Psoas muscle (tissue), 7 donors: ENCODE measurements at regions not wholly inside any gene's neighbourhood (a gene's known extent, or its start where the extent isn't known, plus 50 kb on each side); places are given as distances from the start of the nearest gene placed in this dataset.

Experiments used
- ATAC-seq, 4 donors: fragments of 200-7000 bp; cut with Tn5 transposase; one replicate each; pipeline ENCODE4 v1.9.1; 2020; ENCODE audit warnings: moderate library complexity in 3 of 4, mild to moderate bottlenecking in 2 of 4
- DNase-seq, 2 donors: peaks; one replicate each; pipeline ENCODE4 v3.0.0-alpha.2; 2020
- H3K27ac ChIP-seq: fragments of 200-600 bp; one replicate; pipeline ENCODE4 v1.8.0; 2022
- H3K27me3 ChIP-seq, 3 donors: fragments of 200-600 bp in 1 of 3; one replicate each; pipeline versions ENCODE4 v1.6.1 to v1.8.0; 2013 to 2022; ENCODE audit warnings: low read length in 2 of 3, mild to moderate bottlenecking in 2 of 3, moderate library complexity in 1 of 3; ENCODE audit not compliant: insufficient read depth in 3 of 3
- H3K36me3 ChIP-seq, 2 donors: fragments of 200-600 bp in 1 of 2; one replicate each; pipeline versions ENCODE4 v1.6.1 to v1.8.0; 2013 to 2022; ENCODE audit warnings: low read depth in 1 of 2, mild to moderate bottlenecking in 1 of 2, moderate library complexity in 1 of 2; ENCODE audit not compliant: insufficient read depth in 1 of 2
- H3K4me1 ChIP-seq: fragments of 200-600 bp; one replicate; pipeline ENCODE4 v1.8.0; 2022
- H3K4me3 ChIP-seq: fragments of 200-600 bp; one replicate; pipeline ENCODE4 v1.8.0; 2022; ENCODE audit warnings: mild to moderate bottlenecking
- H3K9me3 ChIP-seq: fragments of 200-600 bp; one replicate; pipeline ENCODE4 v1.8.0; 2022
- CTCF ChIP-seq: fragments of 200-600 bp; IDR thresholded peaks from one replicate; pipeline ENCODE4 v1.8.0; 2022; ENCODE audit warnings: antibody characterized with exemption
- WGBS, 3 donors: extraction: QIAGEN DNeasy Blood & Tissue Kit; methylation state at CpG; one replicate each; pipeline versions ENCODE4 v1.1.6 to v1.1.7; 2013; 5-methylcytosine and 5-hydroxymethylcytosine counted together
- intact Hi-C, 2 donors: fragments of 100-400 bp; cut with DNase I; formaldehyde crosslinking; loops; one replicate each; pipeline versions ENCODE4 v1.11.0 to v1.14.2; 2022
- donor health status: healthy with polysubstance abuse.
- donor health status: DM: no; HTN: no; CAD: no; lungs with moderate emphysema.
- donor health status: Bipolar disorder and iron deficiency.
- donor health status: healthy.
- donor health status: DM: yes; HTN: yes; CAD: no.
- donor health status: DM: no; HTN: no; CAD: no.
- donor health status: DM: yes; HTN: yes; CAD: no.

DNA sequence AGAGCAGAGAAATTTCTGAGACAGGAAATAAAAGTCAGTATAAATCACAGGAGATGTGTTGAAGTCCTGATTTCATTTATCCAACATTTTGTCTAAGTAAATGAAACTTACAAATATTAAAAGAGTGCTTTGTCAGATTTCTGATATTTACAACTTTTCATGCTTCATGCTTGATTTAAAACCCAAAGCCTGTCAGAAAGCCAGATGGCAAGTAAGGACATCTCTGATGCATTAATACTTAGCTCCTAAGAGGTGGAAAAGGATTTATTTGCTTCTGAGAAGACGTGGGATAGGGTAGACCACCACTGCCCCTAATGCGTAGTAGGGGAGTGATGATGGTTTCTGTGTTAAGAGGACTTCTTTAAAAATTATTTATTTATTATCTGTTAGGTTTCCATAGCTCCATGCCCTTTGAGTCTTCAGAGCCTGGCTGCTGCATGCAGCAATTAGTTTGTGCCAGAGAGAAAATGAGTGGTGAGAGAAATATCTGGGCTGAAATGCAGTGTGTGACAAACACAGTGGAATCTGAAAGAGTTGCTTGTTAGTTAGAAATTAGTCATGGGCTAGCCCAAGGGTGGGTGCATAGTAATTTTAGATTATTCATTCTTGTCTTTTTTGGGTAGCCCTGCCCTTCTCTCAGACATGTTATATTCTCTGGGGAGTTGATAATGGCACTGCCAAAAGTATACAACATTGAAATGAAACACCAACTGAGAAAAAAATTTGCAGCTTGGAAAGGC is 333.8 kb downstream of the C4orf33 start:
- H3K36me3 ChIP-seq = no peaks in the 10 kb centered on the region
- H3K4me1 ChIP-seq = no peaks in the 10 kb centered on the region
- TF ChIP-seq CTCF = no peak
- intact Hi-C loops = no loop called here
- H3K27ac ChIP-seq = no peak overlapping the region
- WGBS, 3 donors = 21 to 44% (median 31%) methylated on average over 2 of the region's 2 CpGs
- no peak overlapping the region for H3K4me3 ChIP-seq
- no peak for ATAC-seq
- DNase-seq = no peak
- H3K9me3 ChIP-seq = no peaks in the 10 kb centered on the region
- H3K27me3 ChIP-seq = no peaks in the 10 kb centered on the region

DNA sequence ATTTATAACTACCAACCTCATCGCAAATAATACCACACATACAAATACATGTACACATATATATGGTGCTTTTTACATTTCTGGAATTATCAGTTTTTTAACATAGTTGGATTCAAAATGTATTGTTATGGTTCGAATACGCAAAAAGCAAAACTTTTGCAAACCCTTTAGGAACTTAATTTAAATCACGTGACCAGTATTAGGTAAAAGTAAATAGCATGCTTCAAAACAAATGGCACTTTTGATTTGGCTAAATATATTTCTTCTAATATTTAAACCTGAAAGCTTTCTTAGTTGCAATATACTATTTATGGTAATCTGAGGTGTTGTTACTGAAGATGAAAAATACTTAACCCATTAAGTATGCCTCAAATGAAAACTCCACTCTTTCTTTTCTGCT is 341.4 kb downstream of the C4orf33 start:
- H3K36me3 ChIP-seq = no peaks in the 10 kb centered on the region
- intact Hi-C loops = no loop called here
- no peak overlapping the region for H3K4me3 ChIP-seq
- no peak overlapping the region for H3K27ac ChIP-seq
- H3K4me1 ChIP-seq = no peaks in the 10 kb centered on the region
- no peaks in the 10 kb centered on the region for H3K9me3 ChIP-seq
- ATAC-seq (no peak), DNase-seq (no peak)
- no peak for TF ChIP-seq CTCF
- WGBS, 3 donors = 94 to 95% (median 94%) methylated on average over 4 of the region's 4 CpGs
- H3K27me3 ChIP-seq = no peaks in the 10 kb centered on the region

DNA sequence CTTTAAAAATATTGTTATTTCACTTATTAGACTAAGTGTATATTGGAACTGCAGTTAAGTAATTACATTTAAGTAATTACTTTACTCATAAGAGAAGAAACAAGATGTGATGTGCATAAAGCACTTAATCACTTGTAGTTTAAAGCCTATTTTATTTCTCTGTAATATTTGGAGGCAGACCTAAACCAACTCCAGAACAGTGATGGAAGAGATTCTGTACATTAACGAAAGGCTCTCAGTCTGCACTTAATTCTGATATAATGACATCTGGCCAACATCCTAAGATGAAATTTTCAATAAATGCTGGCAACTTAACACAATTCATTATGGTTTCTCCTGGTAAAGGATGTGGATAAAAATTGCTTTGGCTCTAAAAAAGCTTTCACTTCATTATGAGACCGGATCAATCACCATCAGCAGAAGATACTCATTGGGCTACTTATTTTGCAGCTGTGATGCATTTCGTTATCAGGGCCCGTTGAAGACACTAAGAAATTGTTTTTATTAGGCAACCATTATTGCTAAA is 342.6 kb downstream of the C4orf33 start:
- no peaks in the 10 kb centered on the region for H3K36me3 ChIP-seq
- TF ChIP-seq CTCF = no peak
- no peaks in the 10 kb centered on the region for H3K4me1 ChIP-seq
- WGBS, 3 donors = 79 to 89% (median 79%) methylated on average over 4 of the region's 4 CpGs
- no peak overlapping the region for H3K4me3 ChIP-seq
- H3K9me3 ChIP-seq = no peaks in the 10 kb centered on the region
- H3K27me3 ChIP-seq = no peaks in the 10 kb centered on the region
- no peak overlapping the region for H3K27ac ChIP-seq
- intact Hi-C loops = no loop called here
- DNase-seq (no peak), ATAC-seq (no peak)

- intact Hi-C loops = no loop called here
- WGBS, 3 donors = 21 to 45% (median 38%) methylated on average over 1 of the region's 1 CpG
- peak in 1 of 2 donors; percentile 7 for DNase-seq
Observed at GRCh38 chr4:129446074-129446473, 350.1 kb downstream of the C4orf33 start.

More at GRCh38 chr4:129446074-129446473, 350.1 kb downstream of the C4orf33 start:
- H3K27me3 ChIP-seq = no peaks in the 10 kb centered on the region
- H3K9me3 ChIP-seq = no peaks in the 10 kb centered on the region
- no peak for ATAC-seq
- no peaks in the 10 kb centered on the region for H3K36me3 ChIP-seq
- no peak overlapping the region for H3K4me3 ChIP-seq
- H3K4me1 ChIP-seq = no peaks in the 10 kb centered on the region
- TF ChIP-seq CTCF = no peak
- H3K27ac ChIP-seq = no peak overlapping the region
